GM23338 (cell line): ENCODE measurements at regions not wholly inside any gene's neighbourhood (a gene's known extent, or its start where the extent isn't known, plus 50 kb on each side); places are given as distances from the start of the nearest gene placed in this dataset.

Source experiments
- ATAC-seq: fragments of 200-7000 bp; cut with Tn5 transposase; 3 replicates; pipeline ENCODE4 v1.9.1; 2020
- DNase-seq: peaks from one replicate; pipeline ENCODE4 v3.0.0-alpha.2; 2015; ENCODE audit warnings: low spot score
- H2AFZ ChIP-seq: fragments of 200-600 bp; sonication (generic); 2 replicates; pipeline ENCODE4 v1.8.0; 2016; ENCODE audit warnings: antibody characterized with exemption, mild to moderate bottlenecking, moderate library complexity
- H3F3A ChIP-seq: fragments of 200-600 bp; sonication (generic); replicated peaks from 2 replicates; pipeline ENCODE4 v1.8.0; 2017; ENCODE audit warnings: antibody characterized with exemption, mixed run types, low read depth
- H3K27ac ChIP-seq: fragments of 200-600 bp; sonication (generic); 2 replicates; pipeline ENCODE4 v1.6.1; 2016; ENCODE audit warnings: low read depth
- H3K27me3 ChIP-seq: fragments of 200-600 bp; sonication (generic); 2 replicates; pipeline ENCODE4 v1.8.0; 2016; ENCODE audit warnings: mild to moderate bottlenecking, mixed run types, moderate library complexity; ENCODE audit not compliant: insufficient read depth
- H3K36me3 ChIP-seq: fragments of 200-600 bp; sonication (generic); 2 replicates; pipeline ENCODE4 v1.8.0; 2016; ENCODE audit warnings: mild to moderate bottlenecking; ENCODE audit not compliant: insufficient read depth
- H3K4me1 ChIP-seq: fragments of 200-600 bp; sonication (generic); 2 replicates; pipeline ENCODE4 v1.8.0; 2016; ENCODE audit warnings: mild to moderate bottlenecking, moderate library complexity; ENCODE audit not compliant: insufficient read depth
- H3K4me2 ChIP-seq: fragments of 200-600 bp; sonication (generic); 2 replicates; pipeline ENCODE4 v1.7.1; 2017; ENCODE audit warnings: mixed run types
- H3K4me3 ChIP-seq: fragments of 200-600 bp; sonication (generic); 2 replicates; pipeline ENCODE4 v1.6.1; 2016; ENCODE audit warnings: mixed run types
- H3K79me2 ChIP-seq: fragments of 200-600 bp; sonication (generic); replicated peaks from 2 replicates; pipeline ENCODE4 v1.8.0; 2017; ENCODE audit warnings: mild to moderate bottlenecking; ENCODE audit not compliant: insufficient read depth
- H3K9me2 ChIP-seq: fragments of 200-600 bp; sonication (generic); 2 replicates; pipeline ENCODE4 v1.8.0; 2017; ENCODE audit not compliant: insufficient read depth
- H4K20me1 ChIP-seq: fragments of 200-600 bp; sonication (generic); replicated peaks from 2 replicates; pipeline ENCODE4 v1.8.0; 2017; ENCODE audit warnings: mild to moderate bottlenecking; ENCODE audit not compliant: insufficient read depth
- H3K27ac Mint-ChIP-seq: 2 replicates; pipeline ENCODE4 v1.8.0; 2020; ENCODE audit warnings: inconsistent platforms, mild to moderate bottlenecking, moderate library complexity, mixed read lengths
- H3K27me3 Mint-ChIP-seq: 3 replicates; pipeline ENCODE4 v1.8.0; 2022; ENCODE audit warnings: low read depth, mild to moderate bottlenecking, moderate library complexity, mixed read lengths, inconsistent platforms; ENCODE audit not compliant: insufficient read depth, poor library complexity
- H3K36me3 Mint-ChIP-seq: 3 replicates; pipeline ENCODE4 v1.8.0; 2021; ENCODE audit warnings: low read depth, mild to moderate bottlenecking, inconsistent platforms, moderate library complexity, mixed read lengths
- H3K4me1 Mint-ChIP-seq: 3 replicates; pipeline ENCODE4 v1.8.0; 2020; ENCODE audit warnings: mild to moderate bottlenecking, inconsistent platforms, mixed read lengths
- H3K4me3 Mint-ChIP-seq: 3 replicates; pipeline ENCODE4 v1.8.0; 2021; ENCODE audit warnings: moderate library complexity, mild to moderate bottlenecking, inconsistent platforms, mixed read lengths
- H3K9me3 Mint-ChIP-seq: 3 replicates; pipeline ENCODE4 v1.8.0; 2020; ENCODE audit warnings: moderate library complexity, mild to moderate bottlenecking, inconsistent platforms, mixed read lengths
- CTCF ChIP-seq, 2 experiments: fragments of 200-600 bp in 1 of 2; sonication (generic) in 1 of 2; conservative IDR thresholded peaks; 2 replicates each; pipeline versions ENCODE4 v1.5.1 to v1.6.1; 2016 to 2017; ENCODE audit warnings: antibody characterized with exemption in 2 of 2, low read depth in 2 of 2, mild to moderate bottlenecking in 2 of 2, moderate library complexity in 1 of 2
- ETS1 ChIP-seq: IDR thresholded peaks from 2 replicates; pipeline ENCODE4 v1.6.1; 2016; ENCODE audit warnings: antibody characterized with exemption
- EZH2phosphoT487 ChIP-seq: fragments of 200-600 bp; sonication (generic); IDR thresholded peaks from one replicate; pipeline ENCODE4 v1.8.1; 2018; ENCODE audit warnings: antibody characterized with exemption; ENCODE audit not compliant: unreplicated experiment
- JUNB ChIP-seq: IDR thresholded peaks from one replicate; pipeline ENCODE4 v1.6.1; 2016; ENCODE audit warnings: antibody characterized with exemption; ENCODE audit not compliant: unreplicated experiment
- NANOG ChIP-seq: IDR thresholded peaks from 2 replicates; pipeline ENCODE4 v1.6.1; 2016; ENCODE audit warnings: antibody characterized with exemption, borderline replicate concordance
- POLR2AphosphoS5 ChIP-seq: IDR thresholded peaks from 2 replicates; pipeline ENCODE4 v1.6.1; 2016; ENCODE audit warnings: antibody characterized with exemption, low read depth
- REST ChIP-seq: IDR thresholded peaks from one replicate; pipeline ENCODE4 v1.6.1; 2018; ENCODE audit warnings: antibody characterized with exemption; ENCODE audit not compliant: unreplicated experiment
- STAT1 ChIP-seq: IDR thresholded peaks from one replicate; pipeline ENCODE4 v1.6.1; 2016; ENCODE audit warnings: antibody characterized with exemption; ENCODE audit not compliant: unreplicated experiment
- ZNF114 ChIP-seq: fragments of 250-450 bp; sonication (Bioruptor Pico); IDR thresholded peaks from 2 replicates; pipeline ENCODE4 v1.5.0; 2020; ENCODE audit warnings: mild to moderate bottlenecking, moderate library complexity
- ZNF331 ChIP-seq: fragments of 250-450 bp; sonication (Bioruptor Pico); IDR thresholded peaks from 2 replicates; pipeline ENCODE4 v1.5.0; 2020; ENCODE audit warnings: low read depth, mild to moderate bottlenecking, moderate library complexity

GRCh38 chr2:94762600-94762999 is 108.6 kb upstream of the TEKT4 start:
- Histone ChIP-seq H3K79me2 (no peaks in the 10 kb centered on the region), H3K27me3 (no peaks in the 10 kb centered on the region), H3K36me3 (no peaks in the 10 kb centered on the region), H3F3A (no peaks in the 10 kb centered on the region), H3K9me2 (no peaks in the 10 kb centered on the region), H3K4me1 (no peaks in the 10 kb centered on the region), H3K4me3 (no peak overlapping the region), H3K27ac (no peak overlapping the region), H3K4me2 (no peak overlapping the region), H2AFZ (no peak overlapping the region), H4K20me1 (no peaks in the 10 kb centered on the region)
- Mint-ChIP-seq H3K4me1 (no peaks in the 10 kb centered on the region), H3K27me3 (peaks cover 46% of the 10 kb centered on the region), H3K4me3 (no peak overlapping the region), H3K36me3 (no peaks in the 10 kb centered on the region), H3K9me3 (peaks cover 6% of the 10 kb centered on the region; the same call in 1 of the 3 replicates), H3K27ac (no peak overlapping the region)
- ATAC-seq (peak; percentile 81), DNase-seq (peak; percentile 15)
- no peak for TF ChIP-seq POLR2AphosphoS5
- TF ChIP-seq REST = peak; percentile 69

- Histone ChIP-seq H3K27ac (no peak overlapping the region), H3K9me2 (no peaks in the 10 kb centered on the region), H3K4me2 (no peak overlapping the region), H4K20me1 (no peaks in the 10 kb centered on the region), H3K4me3 (no peak overlapping the region), H3K4me1 (no peaks in the 10 kb centered on the region), H2AFZ (no peak overlapping the region), H3K79me2 (no peaks in the 10 kb centered on the region), H3K36me3 (no peaks in the 10 kb centered on the region), H3F3A (no peaks in the 10 kb centered on the region), H3K27me3 (no peaks in the 10 kb centered on the region)
- Mint-ChIP-seq H3K9me3 (peaks cover 6% of the 10 kb centered on the region; the same call in 1 of the 3 replicates), H3K27me3 (peaks cover 41% of the 10 kb centered on the region), H3K27ac (no peak overlapping the region), H3K4me3 (no peak overlapping the region), H3K4me1 (no peaks in the 10 kb centered on the region), H3K36me3 (no peaks in the 10 kb centered on the region)
- ATAC-seq (no peak), DNase-seq (no peak)
- TF ChIP-seq JUNB (no peak), ZNF331 (no peak), STAT1 (no peak), NANOG (no peak), CTCF (conservative IDR thresholded peaks at IDR 0.05; ENCODE audit: low read depth in 2 of 2) (no peak), REST (no peak), ZNF114 (no peak), ETS1 (no peak), EZH2phosphoT487 (no peak)
Measured at GRCh38 chr2:94763318-94763717, 107.9 kb upstream of the TEKT4 start.
